HS-27A (cell line): ENCODE measurements at regions not wholly inside any gene's neighbourhood (a gene's known extent, or its start where the extent isn't known, plus 50 kb on each side); places are given as distances from the start of the nearest gene placed in this dataset.
"Not testable (repeated sequence)": the region's sequence is repeated elsewhere in the genome, so short reads cannot be mapped to it uniquely, and the experiment has no call there.

ENCODE experiments used
- DNase-seq: peaks from one replicate; pipeline ENCODE4 v3.0.0-alpha.2; 2012; ENCODE audit warnings: low read depth, missing footprints

- DNase-seq = no peak
Observed at GRCh38 chr10:124324451-124324850, 94.3 kb downstream of the OAT start.

- no peak for DNase-seq
Observed at GRCh38 chr10:124323806-124324205, 94.9 kb downstream of the OAT start.

- no peak for DNase-seq
Observed at GRCh38 chr10:124323111-124323725, 95.5 kb downstream of the OAT start.

DNA sequence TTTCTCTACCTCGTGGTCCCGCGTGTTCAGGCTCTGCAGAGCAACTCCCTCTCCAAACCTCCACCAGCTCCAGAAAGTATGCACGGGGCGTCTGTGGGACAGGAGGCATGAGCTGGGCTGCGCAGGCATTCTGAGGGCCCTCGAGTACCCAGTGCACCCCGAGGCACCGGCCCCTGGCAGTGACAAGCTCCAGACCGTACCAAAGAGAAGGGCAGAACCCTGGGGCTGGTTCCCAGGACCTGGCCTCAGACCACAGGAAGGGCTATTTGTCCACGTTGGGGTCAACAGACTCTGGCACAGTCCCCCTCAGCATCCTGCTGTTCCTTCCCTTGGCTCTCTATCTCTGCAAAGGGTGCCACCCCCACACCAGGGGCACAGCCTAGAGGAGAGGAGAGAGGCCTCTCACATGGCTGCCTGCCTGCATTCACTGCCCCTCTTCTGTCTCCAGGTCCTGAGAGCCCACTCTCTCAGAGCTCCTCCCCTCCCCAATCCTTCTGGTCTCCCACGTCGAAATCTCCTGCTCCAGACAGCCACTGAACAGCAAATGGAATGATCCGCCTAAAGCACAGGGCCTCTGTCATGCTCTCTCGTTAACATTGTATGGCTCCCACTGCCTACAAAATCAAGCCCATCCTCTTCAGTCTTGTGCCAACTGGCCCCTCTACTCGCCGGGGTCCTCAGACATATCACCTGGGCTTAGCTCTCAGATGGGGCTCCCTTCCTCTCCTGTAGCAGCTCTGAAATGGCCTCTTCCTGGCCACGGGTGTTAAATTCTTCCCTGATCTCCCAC, 96.3 kb downstream of the OAT start:
- no peak for DNase-seq

DNA sequence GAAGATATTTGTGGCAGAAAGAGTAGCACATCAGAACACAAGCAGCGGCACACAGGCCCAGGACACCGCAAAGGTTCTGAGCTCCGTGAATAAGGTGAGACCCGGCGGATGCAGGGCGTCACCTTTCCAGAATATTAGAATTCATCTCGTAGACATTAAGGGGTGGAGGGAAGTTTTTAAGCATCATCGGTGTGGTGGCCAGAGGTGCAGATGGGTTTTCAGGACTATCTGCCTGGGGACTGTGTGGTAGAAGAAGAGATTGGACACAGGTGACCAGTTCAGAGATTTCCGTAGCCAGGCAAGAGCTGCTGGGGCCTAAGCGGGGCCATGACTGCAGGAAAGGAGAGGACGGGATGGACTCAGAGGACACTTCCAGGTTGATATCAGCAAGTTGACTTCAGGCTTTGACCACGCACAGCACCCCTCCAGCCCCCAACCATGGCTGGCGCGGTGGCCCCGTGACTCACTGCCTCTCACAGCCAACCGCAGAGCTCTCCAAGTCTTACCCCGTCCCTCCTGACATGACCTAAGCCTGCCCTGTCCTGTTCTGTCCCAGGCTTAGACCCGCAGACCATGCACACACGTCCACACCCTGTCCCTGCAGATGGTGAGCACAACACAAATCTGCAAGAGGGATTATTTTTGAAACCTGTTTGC, 97.2 kb downstream of the OAT start:
- DNase-seq = no peak

DNA sequence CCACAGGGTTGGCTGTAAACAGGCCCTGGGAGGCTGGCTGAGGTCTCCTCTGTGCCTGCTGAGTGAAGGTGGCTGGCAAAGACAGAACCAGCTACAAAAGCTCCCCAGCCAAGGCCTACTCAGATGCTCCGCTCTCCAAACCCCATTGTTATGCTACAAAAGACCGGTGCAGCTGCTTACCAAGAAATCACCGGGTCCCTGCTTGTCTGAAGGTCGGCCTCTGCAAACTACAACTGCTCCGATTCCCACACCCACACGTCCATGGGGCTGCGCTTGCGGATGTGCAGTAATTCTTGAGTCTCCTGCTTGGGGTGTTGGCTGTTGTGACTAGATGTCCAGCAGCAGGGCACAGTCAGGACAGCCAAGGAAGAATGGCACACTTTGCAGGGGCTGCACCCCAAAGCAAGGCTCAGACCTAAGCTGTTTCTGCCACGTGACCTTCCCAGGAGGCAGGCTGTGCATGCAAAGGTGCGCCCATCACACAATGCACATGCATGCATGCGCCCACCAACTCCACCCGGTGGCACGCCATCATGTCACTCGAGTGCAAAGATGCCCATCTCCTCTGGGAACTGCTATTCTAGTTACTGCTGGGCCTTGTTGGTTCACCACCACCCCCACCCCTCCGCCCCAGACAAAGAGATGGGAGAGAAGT, 97.8 kb downstream of the OAT start:
- no peak for DNase-seq

DNA sequence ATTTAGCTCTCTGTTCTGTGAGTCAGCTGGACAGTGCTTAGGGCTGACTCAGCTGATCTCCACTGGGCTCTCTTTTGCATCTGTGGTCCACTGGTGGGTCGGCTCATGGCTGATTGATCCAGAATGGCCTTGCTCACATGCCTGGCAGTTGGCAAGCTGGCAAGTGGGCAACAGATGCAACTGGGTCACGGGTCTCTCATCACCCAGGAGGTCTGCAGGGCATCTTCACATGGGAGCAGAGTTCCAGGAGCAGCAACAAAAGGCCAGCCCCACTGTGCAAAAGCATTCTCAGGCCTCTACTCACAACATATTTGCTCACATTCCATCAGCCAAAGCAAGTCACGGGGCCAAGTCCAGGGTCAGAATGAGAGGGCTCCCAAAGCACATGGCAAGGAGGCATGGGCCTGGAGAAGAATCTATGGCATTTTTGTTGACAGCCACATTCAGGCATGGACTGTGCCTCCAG, 98.8 kb downstream of the OAT start:
- peak; percentile 69 for DNase-seq

DNA sequence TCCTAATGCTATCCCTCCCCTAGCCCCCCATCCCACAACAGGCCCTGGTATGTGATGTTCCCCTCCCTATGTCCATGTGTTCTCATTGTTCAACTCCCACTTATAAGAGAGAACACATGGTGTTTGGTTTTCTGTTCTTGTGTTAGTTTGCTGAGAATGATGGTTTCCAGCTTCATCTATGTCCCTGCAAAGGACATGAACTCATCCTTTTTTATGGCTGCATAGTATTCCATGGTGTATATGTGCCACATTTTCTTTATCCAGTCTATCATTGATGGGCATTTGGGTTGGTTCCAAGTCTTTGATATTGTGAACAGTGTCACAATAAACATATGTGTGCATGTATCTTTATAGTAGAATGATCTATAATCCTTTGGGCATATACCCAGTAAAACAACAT, 99.2 kb downstream of the OAT start:
- DNase-seq = not testable (repeated sequence)

DNA sequence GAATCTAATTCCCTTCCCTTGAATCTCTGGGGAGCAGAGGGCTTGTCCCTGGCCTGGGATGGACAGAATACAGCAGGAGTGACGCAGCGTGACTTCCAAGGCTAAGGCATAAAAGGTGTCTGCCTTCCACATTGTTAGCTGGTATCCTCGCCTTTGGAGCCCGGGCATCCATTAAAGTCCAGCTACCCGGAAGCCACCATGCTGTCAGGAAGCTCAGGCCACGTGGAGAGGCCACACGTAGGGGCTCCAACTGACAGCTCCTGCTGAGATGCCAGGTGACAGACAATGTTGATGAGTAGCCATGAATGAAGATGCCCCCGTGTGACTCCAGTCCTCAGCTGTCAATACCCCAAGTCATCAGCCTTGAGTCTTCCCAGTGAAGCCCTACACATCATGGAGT, 99.9 kb downstream of the OAT start:
- no peak for DNase-seq

GRCh38 chr10:124318076-124318475, 100.6 kb downstream of the OAT start:
- DNase-seq = no peak

DNA sequence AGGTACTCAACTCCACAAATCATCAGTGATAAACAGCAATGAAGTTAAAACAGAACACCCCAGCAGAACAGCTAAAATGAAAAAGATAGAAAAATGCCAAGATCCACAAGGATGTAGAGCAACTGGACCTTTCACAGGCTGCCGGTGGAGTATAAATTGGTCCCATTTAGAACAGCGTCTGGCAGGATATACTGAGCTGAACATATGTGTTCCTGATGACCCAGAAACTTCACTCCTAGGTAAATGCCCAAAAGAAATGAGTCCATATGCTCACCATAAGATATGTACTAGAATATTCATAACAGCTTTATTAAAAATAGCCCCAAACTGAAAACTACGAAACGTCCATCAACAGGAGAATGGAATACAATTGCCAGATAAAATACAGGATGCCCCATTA, 102.4 kb downstream of the OAT start:
- DNase-seq = no peak

DNA sequence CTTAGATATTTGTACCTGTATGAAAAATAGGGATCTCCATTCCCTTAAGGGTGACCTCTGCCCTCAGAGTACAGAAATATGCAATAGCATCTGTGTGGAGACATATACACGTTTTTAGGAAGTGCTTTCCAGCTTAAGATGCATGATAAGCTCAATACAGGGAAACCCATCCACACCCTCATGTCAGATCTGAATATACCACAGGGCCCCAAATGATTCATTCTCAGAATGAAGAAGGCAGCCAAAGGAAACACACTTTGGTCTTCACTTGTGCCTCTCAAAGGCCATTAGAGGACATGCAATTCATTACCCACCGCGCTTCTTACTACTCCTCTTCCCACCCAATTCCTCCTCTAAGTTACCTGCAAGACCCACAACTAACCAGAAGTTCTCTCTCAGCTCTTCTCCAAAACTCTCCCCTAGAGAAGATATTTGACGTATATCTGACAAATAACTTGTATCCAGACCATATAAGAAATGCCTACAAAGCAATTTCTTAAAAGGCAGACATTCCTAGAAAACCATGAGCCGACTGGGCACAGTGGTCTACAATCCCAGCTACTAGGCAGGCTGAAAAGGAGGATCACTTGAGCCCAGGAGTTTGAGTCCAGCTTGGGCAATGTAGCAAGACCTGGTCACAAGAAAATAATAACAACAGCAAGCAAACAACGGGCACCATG, 103.0 kb downstream of the OAT start:
- no peak for DNase-seq

DNA sequence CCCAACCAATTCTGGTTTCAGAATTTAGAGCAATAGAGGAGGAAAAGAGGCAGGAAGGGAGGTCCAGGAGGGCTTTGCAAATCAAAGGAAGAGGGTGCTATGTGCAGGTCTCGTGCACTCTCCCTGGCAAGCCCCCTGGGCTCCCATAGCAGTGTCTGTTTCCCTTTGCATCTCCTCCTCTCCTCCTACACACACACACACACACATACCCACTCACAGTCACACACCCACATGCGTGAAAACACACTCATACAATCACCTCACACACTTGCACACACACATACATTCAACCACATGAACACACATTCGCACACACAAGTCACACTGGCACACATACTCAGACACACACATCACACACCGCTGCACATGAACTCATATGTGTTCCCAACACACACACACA, 105.3 kb downstream of the OAT start:
- DNase-seq = no peak

GRCh38 chr10:124308811-124309210, 109.9 kb downstream of the OAT start:
- no peak for DNase-seq

- DNase-seq = no peak
Observed at GRCh38 chr10:124308056-124308645, 110.6 kb downstream of the OAT start.

DNA sequence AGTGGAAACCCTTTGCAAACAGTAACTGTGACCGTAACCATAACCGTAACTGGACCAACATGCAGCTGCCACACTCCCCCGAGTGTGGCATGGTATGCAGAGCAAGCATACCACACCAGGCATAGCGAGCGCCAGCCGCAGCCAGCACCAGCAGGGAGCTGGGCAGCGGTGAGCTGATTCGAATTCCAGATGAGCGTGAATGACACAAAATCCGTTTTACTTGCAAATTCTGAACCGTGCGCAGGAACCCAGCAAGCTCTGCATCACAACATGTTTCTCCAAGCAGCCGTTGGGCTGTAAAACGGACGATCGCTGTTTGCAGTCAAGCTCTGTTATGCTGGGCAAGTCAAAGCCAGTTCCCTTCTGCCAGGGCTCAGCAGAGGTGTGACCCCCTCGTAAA, 111.1 kb downstream of the OAT start:
- no peak for DNase-seq

- no peak for DNase-seq
Observed at GRCh38 chr10:124306922-124307371, 111.8 kb downstream of the OAT start.

DNA sequence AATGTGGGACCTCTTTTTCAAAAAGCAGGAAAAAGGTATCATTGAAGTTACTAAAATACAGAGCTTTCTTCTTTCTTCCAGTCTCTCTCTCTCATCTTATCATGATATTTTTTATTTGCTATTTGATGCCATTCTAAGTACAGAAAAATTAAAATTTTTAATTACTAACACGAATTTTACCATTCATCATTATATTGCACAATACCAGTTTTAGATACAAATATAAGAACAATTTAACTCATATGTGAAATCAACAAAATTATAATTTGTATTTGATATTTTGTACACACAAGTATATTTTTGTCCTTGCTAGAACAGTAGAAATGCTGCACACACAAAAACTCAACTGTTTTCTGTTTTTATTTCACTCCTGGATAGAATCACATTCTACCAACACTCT, 112.2 kb downstream of the OAT start:
- DNase-seq = no peak

DNA sequence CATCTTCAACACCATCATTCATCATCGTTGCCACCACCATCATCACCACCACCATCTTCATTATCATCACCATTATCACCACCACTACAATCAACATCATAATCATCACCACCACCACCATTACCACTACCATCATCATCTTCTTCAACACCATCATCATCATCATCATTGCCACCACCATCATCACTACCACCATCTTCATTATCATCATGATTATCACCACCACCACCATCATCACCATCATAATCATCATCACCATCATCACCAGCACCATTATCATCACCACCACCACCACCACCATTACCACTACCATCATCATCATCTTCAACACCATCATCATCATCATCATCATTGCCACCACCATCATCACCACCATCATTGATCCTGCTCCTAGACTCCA, 112.7 kb downstream of the OAT start:
- DNase-seq = no peak

DNA sequence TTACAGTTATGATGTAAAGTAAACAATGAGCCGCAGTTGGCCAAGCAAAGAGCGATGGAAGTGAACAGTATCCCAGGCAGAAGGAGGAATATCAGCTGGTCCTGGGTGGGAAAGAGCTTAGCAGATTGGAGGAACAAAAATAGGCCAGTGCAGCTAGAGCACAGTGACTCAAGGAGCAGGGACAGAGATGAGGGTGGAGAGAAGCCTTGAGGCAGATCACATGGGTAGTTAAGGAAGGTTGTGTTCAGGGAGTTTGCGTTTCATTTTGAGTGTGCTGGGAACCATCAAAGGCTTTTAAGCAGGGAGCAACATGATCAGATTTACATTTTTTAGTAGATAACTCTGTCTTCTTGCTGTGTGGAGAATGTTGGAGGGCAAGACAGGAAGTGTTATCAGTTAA, 113.6 kb downstream of the OAT start:
- no peak for DNase-seq

GRCh38 chr10:124303662-124304418, 114.9 kb downstream of the OAT start:
- DNase-seq = no peak
